PC-3 (cell line): ENCODE measurements at regions not wholly inside any gene's neighbourhood (a gene's known extent, or its start where the extent isn't known, plus 50 kb on each side); places are given as distances from the start of the nearest gene placed in this dataset.

ENCODE experiments used
- ATAC-seq: fragments of 200-7000 bp; cut with Tn5 transposase; 2 replicates; pipeline ENCODE4 v1.9.1; 2020; ENCODE audit warnings: mild to moderate bottlenecking, moderate library complexity
- BruUV-seq: library from RNA; stranded (reverse); fragments of 400-500 nt; replicated peaks from 2 replicates; lab custom pipeline; 2021; lab: Mats Ljungman, UMichigan
- CTCF ChIA-PET: fragments of 300-600 bp; sonication (Branson Sonifier 250); formaldehyde crosslinking; loops from one replicate; lab custom pipeline; 2022; ENCODE audit warnings: antibody characterized with exemption; lab: Charles Lee
- POLR2A ChIA-PET: fragments of 300-600 bp; sonication (Branson Sonifier 250); formaldehyde crosslinking; loops from one replicate; lab custom pipeline; 2022; ENCODE audit warnings: antibody characterized with exemption; ENCODE audit not compliant: unreplicated experiment; lab: Charles Lee
- DNase-seq: peaks from one replicate; pipeline ENCODE4 v3.0.0-alpha.2; 2015
- H2AFZ ChIP-seq: fragments of 300-600 bp; sonication (generic); 2 replicates; pipeline ENCODE4 v1.6.0; 2016; ENCODE audit warnings: antibody characterized with exemption, low read length
- H3F3A ChIP-seq: fragments of 300-600 bp; sonication (generic); one replicate; pipeline ENCODE4 v1.6.0; 2017; ENCODE audit warnings: antibody characterized with exemption, low read length, control low read depth, mild to moderate bottlenecking; ENCODE audit not compliant: unreplicated experiment
- H3K27ac ChIP-seq: fragments of 300-600 bp; sonication (generic); 2 replicates; pipeline ENCODE4 v1.5.1; 2016; ENCODE audit warnings: mild to moderate bottlenecking, low read length
- H3K27me3 ChIP-seq: fragments of 300-600 bp; sonication (generic); 2 replicates; pipeline ENCODE4 v1.6.1; 2016; ENCODE audit warnings: low read length, mixed read lengths
- H3K36me3 ChIP-seq: fragments of 300-600 bp; sonication (generic); 2 replicates; pipeline ENCODE4 v1.6.1; 2016; ENCODE audit warnings: low read depth, mixed run types, low read length, mixed read lengths
- H3K4me1 ChIP-seq: fragments of 300-600 bp; sonication (generic); 2 replicates; pipeline ENCODE4 v1.5.1; 2016; ENCODE audit warnings: low read length; ENCODE audit not compliant: insufficient read depth
- H3K4me2 ChIP-seq: fragments of 300-600 bp; sonication (generic); 2 replicates; pipeline ENCODE4 v1.6.0; 2016; ENCODE audit warnings: low read length
- H3K4me3 ChIP-seq: fragments of 300-600 bp; sonication (generic); 2 replicates; pipeline ENCODE4 v1.5.1; 2016; ENCODE audit warnings: mild to moderate bottlenecking, low read length, mixed read lengths
- H3K79me2 ChIP-seq: fragments of 300-600 bp; sonication (generic); 2 replicates; pipeline ENCODE4 v1.6.1; 2017; ENCODE audit warnings: low read length, mixed read lengths
- H3K9ac ChIP-seq: fragments of 300-600 bp; sonication (generic); 2 replicates; pipeline ENCODE4 v1.6.0; 2016; ENCODE audit warnings: mild to moderate bottlenecking, low read length
- H3K9me2 ChIP-seq: fragments of 300-600 bp; sonication (generic); replicated peaks from 2 replicates; pipeline ENCODE4 v1.6.1; 2016; ENCODE audit warnings: mixed run types, low read length, mixed read lengths
- H3K9me3 ChIP-seq: fragments of 300-600 bp; sonication (generic); 2 replicates; pipeline ENCODE4 v1.6.1; 2016; ENCODE audit warnings: low read length, mixed read lengths
- H4K20me1 ChIP-seq: fragments of 300-600 bp; sonication (generic); 2 replicates; pipeline ENCODE4 v1.6.1; 2016; ENCODE audit warnings: low read length, mixed read lengths
- CTCF ChIP-seq: fragments of 300-600 bp; sonication (generic); conservative IDR thresholded peaks from 2 replicates; pipeline ENCODE4 v1.5.1; 2017; ENCODE audit warnings: antibody characterized with exemption, low read depth, mild to moderate bottlenecking, low read length
- EZH2 ChIP-seq: fragments of 300-600 bp; sonication (generic); IDR thresholded peaks from one replicate; pipeline ENCODE4 v1.6.1; 2017; ENCODE audit warnings: antibody characterized with exemption, mild to moderate bottlenecking, low read length; ENCODE audit not compliant: unreplicated experiment
- EZH2phosphoT487 ChIP-seq: fragments of 300-600 bp; sonication (generic); IDR thresholded peaks from 2 replicates; pipeline ENCODE4 v1.6.1; 2018; ENCODE audit warnings: mild to moderate bottlenecking, antibody characterized with exemption, low read length, borderline replicate concordance
- intact Hi-C: fragments of 100-400 bp; cut with micrococcal nuclease; formaldehyde crosslinking; loops from 2 replicates; pipeline ENCODE4 v1.9.0; 2023

- Histone ChIP-seq H3K27ac (no peak overlapping the region), H3K36me3 (no peaks in the 10 kb centered on the region), H3F3A (no peaks in the 10 kb centered on the region), H3K4me2 (no peak overlapping the region), H4K20me1 (no peaks in the 10 kb centered on the region), H3K9ac (no peak overlapping the region), H3K9me2 (no peaks in the 10 kb centered on the region), H3K27me3 (peaks cover 18% of the 10 kb centered on the region), H3K9me3 (no peaks in the 10 kb centered on the region), H3K79me2 (no peaks in the 10 kb centered on the region), H3K4me1 (no peaks in the 10 kb centered on the region), H2AFZ (no peak overlapping the region), H3K4me3 (no peak overlapping the region)
- DNase-seq, result no peak
- no peak for ATAC-seq
- BruUV-seq, result no TSS peak
- intact Hi-C loops, result no loop called here
- ChIA-PET CTCF (no interaction called here), POLR2A (no interaction called here)
- TF ChIP-seq EZH2 (no peak), CTCF (no peak), EZH2phosphoT487 (no peak)
Observed at GRCh38 chr14:104353921-104354701, 215.7 kb downstream of the KIF26A start.

GRCh38 chr14:104355101-104356019 lies 217.0 kb downstream of the KIF26A start:
- ATAC-seq (no peak), DNase-seq (no peak)
- H3K4me1 ChIP-seq, result no peaks in the 10 kb centered on the region
- H3F3A ChIP-seq, result no peaks in the 10 kb centered on the region
- no peak overlapping the region for H2AFZ ChIP-seq
- no peak overlapping the region for H3K9ac ChIP-seq
- H3K27me3 ChIP-seq, result peaks cover 20% of the 10 kb centered on the region
- ChIA-PET CTCF (no interaction called here), POLR2A (no interaction called here)
- no peaks in the 10 kb centered on the region for H4K20me1 ChIP-seq
- H3K27ac ChIP-seq, result no peak overlapping the region
- H3K4me2 ChIP-seq, result no peak overlapping the region
- no peaks in the 10 kb centered on the region for H3K9me2 ChIP-seq
- H3K4me3 ChIP-seq, result no peak overlapping the region
- BruUV-seq, result no TSS peak
- intact Hi-C loops, result no loop called here
- TF ChIP-seq EZH2, result no peak
- TF ChIP-seq CTCF, result no peak
- TF ChIP-seq EZH2phosphoT487, result no peak
- no peaks in the 10 kb centered on the region for H3K9me3 ChIP-seq
- H3K79me2 ChIP-seq, result no peaks in the 10 kb centered on the region
- H3K36me3 ChIP-seq, result no peaks in the 10 kb centered on the region
